ENCODE measurements at regions not wholly inside any gene's neighbourhood (a gene's known extent, or its start where the extent isn't known, plus 50 kb on each side); places are given as distances from the start of the nearest gene placed in this dataset.

DNA sequence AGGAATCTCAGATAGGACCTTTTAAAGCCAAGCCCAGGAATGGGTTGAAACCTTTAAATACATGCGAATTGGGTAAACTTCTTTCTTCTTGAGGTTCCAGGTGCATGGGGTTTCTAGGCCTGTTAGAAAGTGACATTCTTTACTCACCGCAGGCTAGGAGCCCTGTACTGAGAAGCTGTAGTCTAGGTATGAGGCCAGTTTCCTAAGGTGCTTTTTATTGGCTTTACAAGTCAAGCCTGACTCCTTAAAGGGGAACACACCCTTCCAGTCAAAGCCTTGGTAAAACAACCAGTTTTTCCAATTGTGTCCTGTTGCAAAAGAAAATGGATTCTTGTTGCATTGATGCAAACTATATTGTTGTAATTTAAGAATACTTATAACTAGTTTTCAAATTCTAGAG, 76.1 kb upstream of the ATP11B start:
- no peak for DNase-seq (ENCODE audit: low spot score)

- DNase-seq (ENCODE audit: low spot score) = no peak
These were observed 70.4 kb upstream of the ATP11B start for GRCh38 chr3:182722907-182723306.

- no peak for DNase-seq (ENCODE audit: low spot score)
These were observed 69.7 kb upstream of the ATP11B start for GRCh38 chr3:182723596-182723995.

DNA sequence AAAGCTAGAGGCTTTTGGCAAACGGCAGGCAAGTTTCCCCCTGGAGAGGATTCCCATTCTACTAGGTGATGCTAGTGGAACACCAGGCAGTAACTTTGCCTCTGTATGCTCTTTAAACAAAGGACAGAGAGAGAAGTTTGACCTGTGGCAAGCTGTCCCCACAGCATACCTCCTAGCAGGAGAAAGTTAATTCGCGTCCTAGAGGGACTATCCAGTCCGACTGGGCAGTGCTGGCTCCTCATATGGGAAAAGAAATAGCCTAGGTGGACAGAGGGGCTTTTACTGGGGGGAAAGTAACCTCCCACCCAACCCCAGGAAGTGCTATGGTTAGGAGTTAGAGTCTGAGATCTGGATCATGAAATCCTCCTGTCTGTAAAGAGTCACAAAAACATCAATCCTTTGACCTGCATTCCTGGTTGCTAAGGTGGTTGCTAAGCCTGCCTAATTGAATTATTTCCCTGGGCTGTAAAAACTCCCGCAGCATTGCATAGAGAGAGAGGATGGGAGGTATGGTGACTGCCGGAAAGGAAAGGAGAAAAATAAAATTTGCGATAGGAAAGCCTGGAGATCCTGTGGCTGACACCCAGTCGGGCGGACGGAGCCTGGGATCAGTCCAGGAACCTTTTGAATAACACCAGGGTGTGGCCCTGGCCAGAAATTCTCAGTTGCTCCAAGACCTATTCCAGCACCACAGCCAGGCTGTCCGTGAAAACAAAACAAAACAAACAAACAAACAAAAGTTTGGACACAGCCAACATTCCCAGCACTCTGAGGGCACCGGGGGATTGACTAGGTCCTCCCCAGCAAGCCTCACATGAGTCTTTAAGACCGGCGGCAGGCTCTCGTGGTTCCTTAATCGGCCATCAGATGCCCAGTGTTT, 67.7 kb upstream of the ATP11B start:
- no peak for DNase-seq (ENCODE audit: low spot score)

DNA sequence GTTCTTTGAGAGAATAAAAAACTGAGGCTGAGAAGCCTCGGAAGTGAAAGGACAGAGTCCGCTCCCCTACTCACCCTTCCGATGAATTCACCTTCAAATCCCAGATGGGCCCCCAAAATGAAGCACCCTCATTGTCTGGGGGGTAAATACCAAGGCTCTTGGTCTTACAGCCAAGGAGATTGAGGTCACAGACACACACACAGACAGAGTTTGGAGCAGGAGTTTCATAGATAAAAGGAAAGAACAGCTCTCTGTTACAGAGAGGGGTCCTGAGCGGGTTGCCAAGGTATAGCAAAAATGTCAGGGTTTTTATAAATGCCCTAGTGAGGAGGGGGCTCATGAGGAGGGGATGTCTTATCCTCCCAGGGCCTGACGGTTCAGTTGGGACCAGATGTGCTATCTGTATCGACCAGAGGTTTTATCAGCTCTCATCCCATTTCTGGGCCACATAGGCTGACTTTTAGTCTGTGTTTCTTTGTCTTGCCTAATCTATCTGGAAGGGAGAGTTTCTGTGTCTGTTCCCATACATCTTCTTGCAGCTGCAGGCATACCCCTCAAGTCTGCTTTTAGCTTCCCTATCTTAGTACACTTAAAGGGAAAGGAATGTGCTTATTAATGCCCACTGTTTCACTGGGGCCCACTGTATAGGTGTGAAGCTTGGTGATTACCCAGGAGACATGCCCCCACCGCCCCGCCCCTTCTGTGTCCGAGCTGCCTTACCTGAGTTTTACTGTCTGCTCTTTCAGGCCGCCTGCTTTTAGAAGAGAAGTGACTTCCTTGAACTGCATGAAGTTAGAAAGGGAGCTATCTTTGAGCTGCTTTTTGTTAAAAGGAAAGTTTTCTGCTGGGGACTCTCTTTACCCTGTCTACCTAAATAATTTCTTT, 66.8 kb upstream of the ATP11B start:
- DNase-seq (ENCODE audit: low spot score) = no peak

GRCh38 chr3:182728238-182728637, 65.1 kb upstream of the ATP11B start:
- DNase-seq (ENCODE audit: low spot score) = no peak

DNA sequence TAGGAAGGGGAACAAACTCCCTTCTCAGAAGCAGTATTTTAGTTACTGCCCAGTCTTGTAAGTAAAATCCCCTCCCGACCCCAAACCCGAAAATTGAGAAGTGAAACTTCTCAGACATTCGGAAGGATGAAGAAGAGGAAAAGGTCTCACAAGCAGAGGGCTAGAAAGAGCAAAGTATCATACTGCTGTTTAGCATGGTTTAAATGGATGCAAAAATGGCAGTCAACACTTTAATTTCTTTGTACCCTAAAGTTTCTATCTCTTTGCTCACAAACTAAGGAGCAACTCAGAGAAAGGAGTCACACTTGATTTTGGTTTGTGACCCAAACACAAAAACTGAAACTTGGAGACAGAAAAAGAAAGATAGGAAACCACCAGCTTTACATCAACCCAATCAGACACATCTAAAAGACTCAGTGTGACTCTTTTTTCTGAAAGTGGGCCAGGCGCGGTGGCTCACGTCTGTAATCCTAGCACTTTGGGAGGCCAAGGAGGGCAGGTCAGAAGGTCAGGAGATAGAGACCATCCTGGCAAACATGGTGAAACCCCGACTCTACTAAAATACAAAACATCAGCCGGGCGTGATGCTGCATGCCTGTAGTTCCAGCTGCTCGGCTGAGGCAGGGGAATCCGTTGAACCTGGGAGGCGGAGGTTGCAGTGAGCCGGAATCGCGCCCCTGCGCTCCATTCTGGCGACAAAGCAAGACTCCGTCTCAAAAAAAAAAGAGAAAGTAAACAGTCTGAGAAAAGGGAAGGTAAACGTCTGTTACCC, 63.2 kb upstream of the ATP11B start:
- DNase-seq (ENCODE audit: low spot score) = peak; percentile 49

DNA sequence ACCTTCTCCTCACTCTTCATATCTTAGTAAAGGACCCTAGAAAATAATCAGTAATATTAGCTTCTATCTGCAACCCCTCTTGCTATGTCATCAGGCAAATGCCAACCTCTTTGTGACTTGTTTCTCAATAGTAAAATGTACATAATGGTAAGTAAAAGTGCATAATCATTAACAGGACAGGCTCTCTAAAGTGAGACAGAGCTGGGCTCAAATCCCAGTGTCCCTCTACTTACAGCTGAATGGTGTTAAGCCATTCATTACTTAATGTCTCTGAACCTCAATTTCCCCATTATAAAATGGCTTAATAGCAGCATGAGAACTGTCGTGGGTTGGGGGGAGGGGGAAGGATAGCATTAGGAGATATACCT, 62.6 kb upstream of the ATP11B start:
- DNase-seq (ENCODE audit: low spot score) = no peak

DNA sequence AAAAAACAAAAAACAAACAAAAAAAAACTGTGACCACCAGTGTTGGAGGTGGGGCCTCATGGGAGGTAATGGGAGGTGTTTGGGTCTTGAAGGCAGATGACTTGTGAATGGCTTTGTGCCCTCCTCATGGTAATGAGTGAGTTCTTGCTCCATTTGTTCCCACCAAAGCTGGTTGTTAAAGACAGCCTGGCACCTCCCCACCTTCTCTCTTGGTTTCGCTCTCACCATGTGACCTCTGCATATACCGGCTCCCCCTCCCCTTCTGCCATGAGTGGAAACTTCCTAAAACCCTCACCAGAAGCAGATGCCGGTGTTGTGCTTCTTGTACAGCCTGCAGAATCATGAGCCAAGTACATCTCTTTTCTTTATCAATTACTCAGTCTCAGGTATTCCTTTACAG, 61.5 kb upstream of the ATP11B start:
- no peak for DNase-seq (ENCODE audit: low spot score)

GRCh38 chr3:182732232-182733015, 60.9 kb upstream of the ATP11B start:
- DNase-seq (ENCODE audit: low spot score) = no peak

- DNase-seq (ENCODE audit: low spot score) = no peak
These were observed 57.6 kb upstream of the ATP11B start for GRCh38 chr3:182735672-182736071.

GRCh38 chr3:182737825-182738224, 55.5 kb upstream of the ATP11B start:
- DNase-seq (ENCODE audit: low spot score) = no peak

DNA sequence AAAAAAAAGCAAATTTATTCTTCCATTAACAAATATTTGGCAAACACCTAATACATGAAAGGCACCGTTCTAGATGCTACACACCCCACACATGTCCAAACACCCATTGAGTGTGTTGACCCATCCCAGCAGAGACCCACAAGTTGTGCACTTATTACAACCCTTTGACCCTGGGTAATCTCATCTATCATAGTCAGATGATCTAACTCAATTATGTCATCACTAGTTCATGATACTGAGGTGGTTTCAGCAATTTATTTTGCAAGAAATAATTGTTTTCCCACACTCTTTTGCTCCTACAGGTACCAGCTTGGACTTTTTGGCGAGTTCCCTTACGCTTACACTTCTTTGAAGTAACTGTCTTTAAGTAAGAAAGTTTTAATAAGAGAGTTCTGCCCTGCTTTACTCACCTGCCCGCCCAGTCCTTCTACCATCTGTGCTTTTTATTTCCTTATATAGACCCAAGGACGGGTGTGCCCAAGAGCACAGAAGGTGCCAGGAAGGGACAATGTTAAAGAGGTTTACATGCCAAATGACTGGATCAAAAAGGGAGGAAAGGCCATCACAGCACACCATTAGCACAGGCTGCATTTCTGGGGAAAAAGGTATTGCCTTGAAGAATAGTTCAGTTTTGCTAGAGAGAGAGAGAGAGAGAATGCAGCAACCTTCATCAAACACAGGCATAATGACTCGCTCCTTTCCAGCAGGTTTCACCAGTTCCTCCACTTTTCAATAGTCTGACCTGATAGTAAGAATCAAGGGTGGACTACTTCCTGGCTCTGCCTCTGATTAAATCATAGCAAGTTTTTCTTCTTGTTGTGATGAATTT, 54.5 kb upstream of the ATP11B start:
- no peak for DNase-seq (ENCODE audit: low spot score)

DNA sequence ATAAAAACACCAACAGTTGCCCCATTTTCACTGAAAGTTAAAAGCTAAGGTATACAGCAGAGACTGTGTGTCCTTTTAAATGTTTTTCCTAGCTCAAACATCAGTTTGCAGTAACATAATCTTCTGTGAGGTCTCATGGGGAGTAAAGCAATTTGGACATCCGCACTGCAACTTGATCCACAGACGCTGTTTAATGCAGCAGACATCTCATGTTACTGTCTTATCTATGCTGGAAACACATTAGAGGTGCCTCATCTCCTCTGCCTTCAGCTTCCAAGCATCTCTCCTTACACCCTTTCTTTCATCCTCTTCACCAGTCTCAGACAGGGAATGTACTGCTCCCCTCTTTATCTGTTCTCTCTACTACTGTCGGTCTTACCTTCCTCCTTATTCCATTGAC, 53.7 kb upstream of the ATP11B start:
- DNase-seq (ENCODE audit: low spot score) = no peak

DNA sequence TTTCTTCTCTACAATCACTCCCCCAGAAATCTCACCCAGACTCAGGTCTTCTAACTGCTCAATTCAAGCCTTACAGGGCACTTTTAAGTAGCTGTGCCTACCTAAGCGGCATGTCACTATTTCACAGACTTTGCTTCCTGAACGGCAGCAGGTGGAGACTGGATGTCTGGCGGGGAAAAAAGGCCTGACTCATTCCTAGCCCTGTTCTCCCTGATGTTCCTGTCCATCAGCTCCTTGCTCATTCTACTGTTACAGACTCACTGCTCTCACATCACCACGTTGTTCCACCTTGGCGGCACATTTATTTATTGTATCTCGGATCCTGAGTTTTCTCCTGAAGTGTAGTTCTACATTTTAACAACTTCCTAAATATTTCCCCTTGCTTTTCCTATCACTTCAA, 52.6 kb upstream of the ATP11B start:
- DNase-seq (ENCODE audit: low spot score) = no peak

DNA sequence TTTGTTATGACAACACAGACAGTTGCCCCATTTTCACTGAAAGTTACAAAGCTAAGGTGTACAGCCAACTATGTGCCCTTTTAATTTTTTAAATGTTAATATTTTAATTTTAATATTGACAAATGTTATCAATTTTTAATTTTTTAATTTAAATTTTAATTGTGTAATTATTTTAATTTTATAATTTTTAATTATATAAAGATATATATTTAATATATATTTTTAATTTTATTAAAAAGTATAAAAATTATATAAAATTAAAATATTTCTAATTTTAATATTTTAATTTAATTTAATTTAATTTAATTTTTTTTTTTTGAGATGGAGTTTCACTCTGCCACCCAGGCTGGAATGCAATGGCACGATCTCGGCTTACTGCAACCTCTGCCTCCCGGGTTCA, 52.1 kb upstream of the ATP11B start:
- no peak for DNase-seq (ENCODE audit: low spot score)

All from NAMALWA (cell line).